Liver (tissue), 3 donors: ENCODE measurements at regions not wholly inside any gene's neighbourhood (a gene's known extent, or its start where the extent isn't known, plus 50 kb on each side); places are given as distances from the start of the nearest gene placed in this dataset.
"Not testable (repeated sequence)": the region's sequence is repeated elsewhere in the genome, so short reads cannot be mapped to it uniquely, and the experiment has no call there.

Experiments used
- EGR1 ChIP-seq, 2 donors: IDR thresholded peaks; 2 replicates each; pipeline ENCODE4 v1.6.1; 2016 to 2018; ENCODE audit warnings: antibody characterized with exemption in 2 of 2, low read depth in 2 of 2
- FOXA1 ChIP-seq: IDR thresholded peaks from 2 replicates; pipeline ENCODE4 v1.6.1; 2016; ENCODE audit warnings: antibody characterized with exemption
- RXRA ChIP-seq, 2 donors: IDR thresholded peaks; 2 replicates each; pipeline ENCODE4 v1.6.1; 2017 to 2018; ENCODE audit warnings: antibody characterized with exemption in 2 of 2, mild to moderate bottlenecking in 1 of 2
- TAF1 ChIP-seq: conservative IDR thresholded peaks from 2 replicates; pipeline ENCODE4 v1.6.1; 2016; ENCODE audit warnings: antibody characterized with exemption, mild to moderate bottlenecking
- TF ChIP-seq, protein P1 (sequence below): fragments of 150-350 bp; IDR thresholded peaks from 2 replicates; pipeline ENCODE4 v1.5.1; 2017; ENCODE audit warnings: improper control_type of control experiment, low read depth, low read length; ENCODE audit not compliant: missing input control
- TF ChIP-seq, protein P2 (sequence below): IDR thresholded peaks from 2 replicates; pipeline ENCODE4 v1.6.1; 2016; ENCODE audit warnings: antibody characterized with exemption
- TF ChIP-seq, protein P3 (sequence below): IDR thresholded peaks from 2 replicates; pipeline ENCODE4 v1.6.1; 2016; ENCODE audit warnings: antibody characterized with exemption
- TF ChIP-seq, protein P4 (sequence below): IDR thresholded peaks from 2 replicates; pipeline ENCODE4 v1.6.1; 2016; ENCODE audit warnings: antibody characterized with exemption, mild to moderate bottlenecking
- donor health status: healthy.
- donor health status: healthy.

DNA sequence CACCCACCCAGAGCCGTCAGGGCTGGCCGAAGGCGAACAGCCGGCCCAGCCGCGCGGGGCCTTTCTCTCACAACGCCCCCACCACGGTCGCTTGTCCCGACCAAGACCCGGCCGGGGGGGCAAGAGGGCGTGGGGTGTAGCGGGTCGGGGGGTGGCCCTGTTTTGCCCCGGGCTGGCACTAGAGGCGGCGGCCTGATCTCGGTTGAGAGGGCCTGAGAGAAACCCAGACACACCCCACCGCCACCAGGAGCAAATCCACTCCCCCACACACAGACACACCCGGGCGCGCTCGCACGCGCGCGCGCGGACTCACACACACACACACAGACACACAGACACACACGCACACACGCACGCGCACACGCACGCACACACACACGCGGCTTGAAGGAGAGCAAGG, 97.8 kb upstream of the RHOU start:
- TF ChIP-seq TAF1; EGR1 (IDR thresholded peaks at IDR 0.05; ENCODE audit: low read depth in 2 of 2); FOXA1; RXRA (IDR thresholded peaks at IDR 0.05): not testable (repeated sequence)
- TF ChIP-seq, protein P1, sequence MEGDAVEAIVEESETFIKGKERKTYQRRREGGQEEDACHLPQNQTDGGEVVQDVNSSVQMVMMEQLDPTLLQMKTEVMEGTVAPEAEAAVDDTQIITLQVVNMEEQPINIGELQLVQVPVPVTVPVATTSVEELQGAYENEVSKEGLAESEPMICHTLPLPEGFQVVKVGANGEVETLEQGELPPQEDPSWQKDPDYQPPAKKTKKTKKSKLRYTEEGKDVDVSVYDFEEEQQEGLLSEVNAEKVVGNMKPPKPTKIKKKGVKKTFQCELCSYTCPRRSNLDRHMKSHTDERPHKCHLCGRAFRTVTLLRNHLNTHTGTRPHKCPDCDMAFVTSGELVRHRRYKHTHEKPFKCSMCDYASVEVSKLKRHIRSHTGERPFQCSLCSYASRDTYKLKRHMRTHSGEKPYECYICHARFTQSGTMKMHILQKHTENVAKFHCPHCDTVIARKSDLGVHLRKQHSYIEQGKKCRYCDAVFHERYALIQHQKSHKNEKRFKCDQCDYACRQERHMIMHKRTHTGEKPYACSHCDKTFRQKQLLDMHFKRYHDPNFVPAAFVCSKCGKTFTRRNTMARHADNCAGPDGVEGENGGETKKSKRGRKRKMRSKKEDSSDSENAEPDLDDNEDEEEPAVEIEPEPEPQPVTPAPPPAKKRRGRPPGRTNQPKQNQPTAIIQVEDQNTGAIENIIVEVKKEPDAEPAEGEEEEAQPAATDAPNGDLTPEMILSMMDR, result not testable (repeated sequence)
- TF ChIP-seq, protein P2, sequence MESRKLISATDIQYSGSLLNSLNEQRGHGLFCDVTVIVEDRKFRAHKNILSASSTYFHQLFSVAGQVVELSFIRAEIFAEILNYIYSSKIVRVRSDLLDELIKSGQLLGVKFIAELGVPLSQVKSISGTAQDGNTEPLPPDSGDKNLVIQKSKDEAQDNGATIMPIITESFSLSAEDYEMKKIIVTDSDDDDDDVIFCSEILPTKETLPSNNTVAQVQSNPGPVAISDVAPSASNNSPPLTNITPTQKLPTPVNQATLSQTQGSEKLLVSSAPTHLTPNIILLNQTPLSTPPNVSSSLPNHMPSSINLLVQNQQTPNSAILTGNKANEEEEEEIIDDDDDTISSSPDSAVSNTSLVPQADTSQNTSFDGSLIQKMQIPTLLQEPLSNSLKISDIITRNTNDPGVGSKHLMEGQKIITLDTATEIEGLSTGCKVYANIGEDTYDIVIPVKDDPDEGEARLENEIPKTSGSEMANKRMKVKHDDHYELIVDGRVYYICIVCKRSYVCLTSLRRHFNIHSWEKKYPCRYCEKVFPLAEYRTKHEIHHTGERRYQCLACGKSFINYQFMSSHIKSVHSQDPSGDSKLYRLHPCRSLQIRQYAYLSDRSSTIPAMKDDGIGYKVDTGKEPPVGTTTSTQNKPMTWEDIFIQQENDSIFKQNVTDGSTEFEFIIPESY, result not testable (repeated sequence)
- TF ChIP-seq, protein P3, sequence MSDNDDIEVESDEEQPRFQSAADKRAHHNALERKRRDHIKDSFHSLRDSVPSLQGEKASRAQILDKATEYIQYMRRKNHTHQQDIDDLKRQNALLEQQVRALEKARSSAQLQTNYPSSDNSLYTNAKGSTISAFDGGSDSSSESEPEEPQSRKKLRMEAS, result not testable (repeated sequence)
- TF ChIP-seq, protein P4, sequence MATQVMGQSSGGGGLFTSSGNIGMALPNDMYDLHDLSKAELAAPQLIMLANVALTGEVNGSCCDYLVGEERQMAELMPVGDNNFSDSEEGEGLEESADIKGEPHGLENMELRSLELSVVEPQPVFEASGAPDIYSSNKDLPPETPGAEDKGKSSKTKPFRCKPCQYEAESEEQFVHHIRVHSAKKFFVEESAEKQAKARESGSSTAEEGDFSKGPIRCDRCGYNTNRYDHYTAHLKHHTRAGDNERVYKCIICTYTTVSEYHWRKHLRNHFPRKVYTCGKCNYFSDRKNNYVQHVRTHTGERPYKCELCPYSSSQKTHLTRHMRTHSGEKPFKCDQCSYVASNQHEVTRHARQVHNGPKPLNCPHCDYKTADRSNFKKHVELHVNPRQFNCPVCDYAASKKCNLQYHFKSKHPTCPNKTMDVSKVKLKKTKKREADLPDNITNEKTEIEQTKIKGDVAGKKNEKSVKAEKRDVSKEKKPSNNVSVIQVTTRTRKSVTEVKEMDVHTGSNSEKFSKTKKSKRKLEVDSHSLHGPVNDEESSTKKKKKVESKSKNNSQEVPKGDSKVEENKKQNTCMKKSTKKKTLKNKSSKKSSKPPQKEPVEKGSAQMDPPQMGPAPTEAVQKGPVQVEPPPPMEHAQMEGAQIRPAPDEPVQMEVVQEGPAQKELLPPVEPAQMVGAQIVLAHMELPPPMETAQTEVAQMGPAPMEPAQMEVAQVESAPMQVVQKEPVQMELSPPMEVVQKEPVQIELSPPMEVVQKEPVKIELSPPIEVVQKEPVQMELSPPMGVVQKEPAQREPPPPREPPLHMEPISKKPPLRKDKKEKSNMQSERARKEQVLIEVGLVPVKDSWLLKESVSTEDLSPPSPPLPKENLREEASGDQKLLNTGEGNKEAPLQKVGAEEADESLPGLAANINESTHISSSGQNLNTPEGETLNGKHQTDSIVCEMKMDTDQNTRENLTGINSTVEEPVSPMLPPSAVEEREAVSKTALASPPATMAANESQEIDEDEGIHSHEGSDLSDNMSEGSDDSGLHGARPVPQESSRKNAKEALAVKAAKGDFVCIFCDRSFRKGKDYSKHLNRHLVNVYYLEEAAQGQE, result not testable (repeated sequence)
